IPS-20b (cell line): ENCODE measurements at regions not wholly inside any gene's neighbourhood (a gene's known extent, or its start where the extent isn't known, plus 50 kb on each side); places are given as distances from the start of the nearest gene placed in this dataset.

Experiments
- H3K27ac ChIP-seq: one replicate; pipeline ENCODE4 v1.5.1; 2013; ENCODE audit warnings: low read length
- H3K27me3 ChIP-seq: 2 replicates; pipeline ENCODE4 v1.6.1; 2013; ENCODE audit warnings: mild to moderate bottlenecking, low read length, inconsistent platforms; ENCODE audit not compliant: insufficient read depth
- H3K36me3 ChIP-seq: 2 replicates; pipeline ENCODE4 v1.6.1; 2013; ENCODE audit warnings: low read depth, mild to moderate bottlenecking, inconsistent platforms, low read length, moderate library complexity; ENCODE audit not compliant: insufficient read depth
- H3K4me1 ChIP-seq: 2 replicates; pipeline ENCODE4 v1.6.1; 2013; ENCODE audit warnings: mild to moderate bottlenecking, control low read depth, inconsistent platforms, low read length, moderate library complexity; ENCODE audit not compliant: insufficient read depth
- H3K4me3 ChIP-seq: 2 replicates; pipeline ENCODE4 v1.5.1; 2013; ENCODE audit warnings: mild to moderate bottlenecking, low read length, inconsistent platforms
- H3K9ac ChIP-seq: 2 replicates; pipeline ENCODE4 v1.6.1; 2013; ENCODE audit warnings: low read depth, mild to moderate bottlenecking, inconsistent platforms, low read length, moderate library complexity
- H3K9me3 ChIP-seq: 2 replicates; pipeline ENCODE4 v1.6.1; 2013; ENCODE audit warnings: mild to moderate bottlenecking, low read depth, low read length, inconsistent platforms; ENCODE audit not compliant: insufficient read depth

DNA sequence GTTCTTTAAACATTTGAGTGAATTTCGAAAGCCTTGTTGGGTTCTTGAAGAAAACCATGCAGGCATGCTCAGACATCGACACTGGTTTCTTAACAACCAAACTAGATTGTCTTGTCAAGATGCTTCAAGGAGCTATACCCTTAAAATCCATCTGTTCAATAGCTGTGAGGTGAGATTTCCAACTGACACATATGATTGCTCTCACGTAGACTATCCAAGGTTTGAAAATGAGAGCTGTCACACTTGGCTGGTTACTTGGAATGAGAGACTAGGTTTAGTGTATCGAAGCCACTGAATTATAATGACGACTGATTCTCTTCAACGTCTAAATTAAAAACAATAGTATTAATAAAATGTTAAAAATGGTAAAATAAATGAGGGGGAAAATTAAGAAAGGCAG is 2725.5 kb downstream of the ARAP2 start:
- no peak overlapping the region for H3K4me3 ChIP-seq
- H3K36me3 ChIP-seq, result no peaks in the 10 kb centered on the region
- H3K9ac ChIP-seq, result no peak overlapping the region
- no peak overlapping the region for H3K27ac ChIP-seq
- no peaks in the 10 kb centered on the region for H3K27me3 ChIP-seq
- H3K4me1 ChIP-seq, result no peaks in the 10 kb centered on the region
- peaks cover 21% of the 10 kb centered on the region; the same call in 1 of the 2 replicates for H3K9me3 ChIP-seq

DNA sequence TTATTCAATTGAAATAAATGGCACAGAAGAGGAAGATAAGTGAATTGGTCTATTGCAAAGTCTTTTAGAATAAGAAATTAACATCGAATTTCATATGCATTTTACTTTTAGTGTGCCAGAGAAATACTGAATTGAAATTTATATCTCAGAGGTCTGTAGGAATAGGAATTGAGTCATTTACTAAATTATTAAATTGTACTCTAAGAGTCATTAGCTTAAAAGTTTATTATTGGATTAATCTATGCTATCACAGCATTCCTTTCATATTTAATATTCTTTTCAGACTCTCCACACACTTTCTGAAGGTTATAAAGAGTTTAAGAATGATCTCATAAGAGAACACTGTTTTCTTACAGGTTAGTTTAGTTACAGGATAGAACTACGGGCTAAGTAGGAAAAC is 2711.5 kb downstream of the ARAP2 start:
- H3K36me3 ChIP-seq, result no peaks in the 10 kb centered on the region
- no peaks in the 10 kb centered on the region for H3K27me3 ChIP-seq
- no peak overlapping the region for H3K9ac ChIP-seq
- no peaks in the 10 kb centered on the region for H3K9me3 ChIP-seq
- H3K4me3 ChIP-seq, result no peak overlapping the region
- H3K4me1 ChIP-seq, result peaks cover 2% of the 10 kb centered on the region; the same call in 1 of the 2 replicates
- H3K27ac ChIP-seq, result no peak overlapping the region

DNA sequence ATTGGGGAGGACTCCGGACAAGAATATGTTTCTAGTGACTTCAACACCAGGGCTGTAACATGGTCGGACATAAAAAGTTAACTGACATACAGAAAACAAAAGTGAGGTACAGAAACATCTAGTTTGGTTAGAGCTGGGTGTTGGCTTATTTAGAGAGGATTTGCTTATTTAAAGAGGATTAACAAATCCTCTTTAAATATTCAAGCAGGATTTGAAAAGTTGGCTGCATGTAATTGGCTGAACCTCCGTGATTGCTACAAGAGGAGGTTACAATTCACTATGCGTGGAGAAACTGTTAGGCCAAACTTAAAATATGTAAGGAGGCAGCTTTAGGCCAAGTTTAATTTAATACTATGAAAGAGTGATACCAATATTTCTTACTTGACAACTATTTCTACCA is 2707.4 kb downstream of the ARAP2 start:
- Histone ChIP-seq H3K9ac (no peak overlapping the region), H3K9me3 (no peaks in the 10 kb centered on the region), H3K27ac (no peak overlapping the region), H3K36me3 (no peaks in the 10 kb centered on the region), H3K4me3 (no peak overlapping the region), H3K4me1 (no peaks in the 10 kb centered on the region), H3K27me3 (no peaks in the 10 kb centered on the region)

DNA sequence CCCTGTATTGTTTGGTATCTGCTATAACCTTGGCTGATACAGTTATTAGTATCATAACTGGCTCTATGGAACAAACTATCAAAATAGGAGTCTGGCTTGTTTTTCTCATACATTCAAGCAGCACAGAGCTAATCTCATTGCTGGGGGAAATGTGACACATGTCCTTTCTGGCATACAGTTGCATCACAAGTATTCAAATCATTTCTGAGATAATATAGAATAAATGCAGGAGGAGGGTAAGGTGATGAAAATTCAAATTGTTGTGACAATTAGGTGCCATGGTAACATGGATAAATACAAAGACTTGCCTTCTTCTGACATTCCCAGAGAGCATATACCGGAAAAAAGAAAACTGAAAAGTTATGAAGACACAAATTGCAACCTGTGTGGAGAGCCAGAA is 2706.8 kb downstream of the ARAP2 start:
- Histone ChIP-seq H3K9me3 (no peaks in the 10 kb centered on the region), H3K4me3 (no peak overlapping the region), H3K36me3 (no peaks in the 10 kb centered on the region), H3K27ac (no peak overlapping the region), H3K27me3 (no peaks in the 10 kb centered on the region), H3K4me1 (no peaks in the 10 kb centered on the region), H3K9ac (no peak overlapping the region)

DNA sequence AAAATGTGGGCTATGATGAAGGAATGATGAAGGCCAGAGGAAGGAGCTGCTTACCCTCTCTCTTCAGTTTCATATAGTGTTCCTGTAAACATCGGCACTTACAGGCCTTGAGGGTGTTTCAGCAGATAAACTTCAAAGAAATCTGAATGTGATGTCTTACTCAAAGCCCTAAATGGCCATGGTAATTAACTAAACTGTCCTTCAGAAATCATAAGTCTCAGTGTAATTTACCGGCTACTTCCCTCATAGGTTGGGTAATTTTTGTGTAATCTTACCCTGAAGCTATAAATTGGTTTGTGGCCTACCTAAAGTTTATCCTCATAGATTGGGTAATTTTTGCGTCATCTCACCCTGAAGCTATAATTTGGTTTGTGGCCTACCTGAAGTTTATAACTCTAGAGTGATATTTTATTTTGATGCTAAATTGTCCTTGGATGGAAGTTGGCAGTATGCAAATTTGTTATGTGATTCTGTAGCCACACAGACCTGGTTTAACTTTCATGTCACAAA is 2700.3 kb downstream of the ARAP2 start:
- Histone ChIP-seq H3K9me3 (peaks cover 7% of the 10 kb centered on the region), H3K36me3 (no peaks in the 10 kb centered on the region), H3K9ac (no peak overlapping the region), H3K27ac (no peak overlapping the region), H3K4me1 (no peaks in the 10 kb centered on the region), H3K27me3 (no peaks in the 10 kb centered on the region), H3K4me3 (no peak overlapping the region)

DNA sequence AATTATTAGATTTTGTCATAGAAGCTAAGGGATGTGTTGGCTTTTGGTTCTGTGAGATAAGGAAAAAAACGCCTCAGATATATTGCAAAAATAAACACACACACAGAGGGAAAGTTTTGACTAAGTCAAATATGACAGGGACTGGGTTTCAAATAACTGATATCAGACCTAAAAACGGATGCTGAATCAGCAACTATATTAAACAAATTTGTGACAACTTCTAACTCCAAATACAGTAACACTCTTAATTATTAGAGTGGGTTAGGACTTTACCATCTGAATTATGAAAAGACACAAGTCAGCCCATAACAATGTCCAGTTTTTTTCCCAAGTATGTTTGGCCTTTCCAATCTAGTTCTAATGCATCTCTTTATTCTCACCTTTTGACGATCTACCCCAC is 2693.1 kb downstream of the ARAP2 start:
- Histone ChIP-seq H3K9me3 (peaks cover 5% of the 10 kb centered on the region; the same call in 1 of the 2 replicates), H3K4me3 (no peak overlapping the region), H3K36me3 (no peaks in the 10 kb centered on the region), H3K27ac (no peak overlapping the region), H3K27me3 (no peaks in the 10 kb centered on the region), H3K9ac (no peak overlapping the region), H3K4me1 (no peaks in the 10 kb centered on the region)

DNA sequence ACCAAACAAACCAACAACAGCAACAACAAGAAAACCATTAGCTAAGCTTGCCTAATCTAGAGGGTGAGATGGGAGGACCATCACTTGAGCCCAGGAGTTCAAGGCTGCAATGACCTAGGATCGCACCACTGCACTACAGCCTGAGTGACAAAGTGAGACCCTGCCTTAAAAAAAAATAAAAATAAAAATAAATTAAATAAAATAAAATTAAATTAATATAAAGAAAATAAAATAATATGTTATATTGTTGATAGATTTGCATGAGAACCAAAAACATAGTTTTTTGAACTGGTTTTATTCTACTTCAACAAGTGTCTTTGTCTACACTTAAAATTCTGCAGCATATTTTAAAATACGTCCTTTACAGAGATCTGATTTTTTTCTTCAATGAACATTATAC is 2683.1 kb downstream of the ARAP2 start:
- Histone ChIP-seq H3K27me3 (no peaks in the 10 kb centered on the region), H3K4me3 (no peak overlapping the region), H3K36me3 (no peaks in the 10 kb centered on the region), H3K9ac (no peak overlapping the region), H3K4me1 (no peaks in the 10 kb centered on the region), H3K9me3 (no peaks in the 10 kb centered on the region), H3K27ac (no peak overlapping the region)

DNA sequence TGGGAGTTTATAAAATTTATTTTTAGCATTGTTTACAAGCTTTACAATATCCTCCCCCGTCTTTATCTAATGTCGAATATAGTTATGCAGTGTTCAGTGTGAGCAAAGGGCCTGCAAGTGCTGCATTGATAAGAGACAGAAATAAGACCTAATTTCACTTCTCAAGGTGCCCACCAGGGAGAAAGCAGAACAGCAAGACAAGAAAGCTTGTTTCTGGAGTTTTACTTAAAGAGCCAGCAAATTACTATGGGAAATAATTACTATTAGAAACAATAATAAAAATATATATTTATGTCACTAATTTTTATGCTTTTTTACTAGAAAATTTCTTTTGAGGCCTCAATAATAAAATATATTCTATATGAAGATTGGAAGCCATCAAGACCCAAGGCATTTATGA is 2677.7 kb downstream of the ARAP2 start:
- no peak overlapping the region for H3K27ac ChIP-seq
- H3K4me3 ChIP-seq, result no peak overlapping the region
- no peaks in the 10 kb centered on the region for H3K27me3 ChIP-seq
- H3K9ac ChIP-seq, result no peak overlapping the region
- H3K9me3 ChIP-seq, result no peaks in the 10 kb centered on the region; the same call in 1 of the 2 replicates
- H3K36me3 ChIP-seq, result no peaks in the 10 kb centered on the region
- H3K4me1 ChIP-seq, result no peaks in the 10 kb centered on the region

DNA sequence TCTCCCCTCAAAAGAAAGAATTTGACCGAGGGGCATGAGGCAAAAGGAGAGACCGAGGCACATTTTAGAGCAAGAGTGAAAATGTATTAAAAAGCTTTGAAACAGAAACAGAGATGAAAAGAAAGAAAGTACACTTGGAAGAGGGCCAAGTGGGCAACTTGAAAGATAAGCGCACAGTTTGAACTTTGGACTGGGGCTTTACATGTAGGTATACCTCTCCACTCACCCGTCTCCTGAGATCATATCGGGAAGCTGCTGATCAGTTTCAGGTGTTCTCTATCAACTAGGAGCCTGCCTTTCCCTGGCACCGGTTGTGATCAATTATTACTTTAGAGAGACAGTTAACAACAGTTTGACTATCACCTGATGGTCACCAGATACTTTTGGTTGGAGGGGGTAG is 2666.5 kb downstream of the ARAP2 start:
- Histone ChIP-seq H3K4me3 (no peak overlapping the region), H3K9ac (no peak overlapping the region), H3K27ac (no peak overlapping the region), H3K36me3 (no peaks in the 10 kb centered on the region), H3K4me1 (no peaks in the 10 kb centered on the region), H3K9me3 (peaks cover 7% of the 10 kb centered on the region; the same call in 1 of the 2 replicates), H3K27me3 (no peaks in the 10 kb centered on the region)

DNA sequence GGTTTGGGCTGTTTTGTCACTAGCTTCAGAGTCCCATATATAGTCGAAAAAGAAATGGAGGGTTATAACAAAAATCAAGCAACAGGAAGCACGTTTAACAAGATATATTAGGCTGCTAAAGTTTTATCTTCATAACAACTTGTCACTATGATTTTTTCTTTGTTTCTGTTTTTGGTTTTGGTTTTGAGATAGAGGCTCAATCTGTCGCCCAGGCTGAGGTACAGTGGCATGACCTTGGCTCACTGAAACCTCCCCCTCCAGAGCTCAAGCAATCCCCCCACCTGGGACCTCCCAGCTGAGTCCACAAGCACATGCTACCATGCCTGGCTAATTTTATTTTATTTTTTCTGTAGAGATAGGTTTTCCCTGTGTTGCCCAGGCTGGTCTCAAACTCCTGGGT is 2664.4 kb downstream of the ARAP2 start:
- no peak overlapping the region for H3K4me3 ChIP-seq
- H3K27me3 ChIP-seq, result no peaks in the 10 kb centered on the region
- H3K27ac ChIP-seq, result no peak overlapping the region
- H3K4me1 ChIP-seq, result no peaks in the 10 kb centered on the region
- no peak overlapping the region for H3K9ac ChIP-seq
- no peaks in the 10 kb centered on the region for H3K36me3 ChIP-seq
- peaks cover 7% of the 10 kb centered on the region; the same call in 1 of the 2 replicates for H3K9me3 ChIP-seq

DNA sequence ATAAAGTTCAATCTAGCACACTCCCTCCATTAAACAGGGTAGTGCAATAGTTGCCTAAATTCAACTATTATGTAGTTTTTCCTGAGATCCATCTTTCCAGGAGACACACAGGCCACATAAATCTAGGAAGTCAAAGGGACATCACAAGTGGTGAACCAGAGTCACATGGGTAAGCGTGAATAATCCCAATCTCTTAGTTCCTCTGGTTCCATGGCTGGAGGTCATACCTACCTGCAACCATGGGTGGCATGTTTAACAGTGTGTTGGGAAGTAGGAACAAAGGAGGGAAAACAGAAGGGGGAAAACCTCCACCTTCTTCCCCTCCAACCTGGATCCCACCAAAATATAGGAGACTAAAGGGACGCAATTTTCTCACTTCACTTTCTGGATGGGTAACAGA is 2651.6 kb downstream of the ARAP2 start:
- Histone ChIP-seq H3K27me3 (no peaks in the 10 kb centered on the region), H3K9ac (no peak overlapping the region), H3K36me3 (no peaks in the 10 kb centered on the region), H3K9me3 (peaks cover 80% of the 10 kb centered on the region), H3K4me3 (peak overlapping the region; percentile 4; the same call in 1 of the 2 replicates), H3K27ac (no peak overlapping the region), H3K4me1 (no peaks in the 10 kb centered on the region)

DNA sequence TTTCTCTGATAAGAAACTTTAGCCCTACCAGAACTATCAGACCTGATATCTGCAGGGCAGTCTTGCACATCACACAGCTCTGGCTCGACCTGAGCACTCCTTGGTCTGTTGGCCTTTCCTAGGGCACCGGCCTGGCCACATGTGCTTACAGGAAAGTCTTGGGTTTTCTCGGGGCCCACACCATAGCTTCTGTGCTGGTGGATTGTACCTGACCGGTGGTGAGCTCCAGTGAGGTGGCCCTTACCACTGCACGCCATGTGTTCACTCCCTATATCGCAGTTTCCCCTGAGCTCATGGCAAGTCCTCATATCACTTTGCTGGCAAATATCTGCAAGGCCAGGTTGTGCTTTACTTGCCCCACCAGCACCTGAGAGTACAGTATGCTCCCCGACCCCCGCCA is 2637.4 kb downstream of the ARAP2 start:
- no peaks in the 10 kb centered on the region for H3K27me3 ChIP-seq
- no peak overlapping the region for H3K9ac ChIP-seq
- H3K4me1 ChIP-seq, result no peaks in the 10 kb centered on the region
- peaks cover 60% of the 10 kb centered on the region for H3K9me3 ChIP-seq
- no peaks in the 10 kb centered on the region for H3K36me3 ChIP-seq
- no peak overlapping the region for H3K27ac ChIP-seq
- H3K4me3 ChIP-seq, result no peak overlapping the region
